ENCODE measurements at regions not wholly inside any gene's neighbourhood (a gene's known extent, or its start where the extent isn't known, plus 50 kb on each side); places are given as distances from the start of the nearest gene placed in this dataset.

GRCh38 chr4:176440698-176441097 is 120.9 kb downstream of the SPCS3 start:
- H3K27ac Mint-ChIP-seq (ENCODE audit: unreplicated experiment) = no peak overlapping the region
- H3K4me3 Mint-ChIP-seq (ENCODE audit: unreplicated experiment) = no peak overlapping the region
- no peaks in the 10 kb centered on the region for H3K9me3 Mint-ChIP-seq (ENCODE audit: unreplicated experiment)
- Histone ChIP-seq H3K9me3 (ENCODE audit: insufficient read depth, low read depth, low read length) (no peaks in the 10 kb centered on the region), H3K36me3 (ENCODE audit: insufficient read depth, low read length) (no peaks in the 10 kb centered on the region), H4K20me1 (ENCODE audit: insufficient read depth, low read length) (no peaks in the 10 kb centered on the region), H3K79me2 (ENCODE audit: insufficient read depth, low read length) (no peaks in the 10 kb centered on the region), H2AFZ (ENCODE audit: low read depth, low read length) (no peak overlapping the region), H3K9ac (ENCODE audit: low read length) (no peak overlapping the region), H3K27ac (ENCODE audit: low read depth, low read length) (no peak overlapping the region), H3K27me3 (ENCODE audit: insufficient read depth, low read length) (no peaks in the 10 kb centered on the region), H3K4me2 (ENCODE audit: low read length) (no peak overlapping the region), H3K4me3 (ENCODE audit: insufficient read depth, low read depth, low read length) (no peak overlapping the region), H3K4me1 (ENCODE audit: insufficient read depth, low read length) (peaks cover 38% of the 10 kb centered on the region)
- H3K27me3 Mint-ChIP-seq (ENCODE audit: low read depth, unreplicated experiment) = no peaks in the 10 kb centered on the region
- FAIRE-seq (no peak), DNase-seq (ENCODE audit: low read depth) (no peak)
- peaks cover 48% of the 10 kb centered on the region for H3K4me1 Mint-ChIP-seq (ENCODE audit: low read depth, unreplicated experiment)
- no peaks in the 10 kb centered on the region for H3K36me3 Mint-ChIP-seq (ENCODE audit: low read depth, unreplicated experiment)
- TF ChIP-seq EZH2 (IDR thresholded peaks at IDR 0.05; ENCODE audit: insufficient read depth, low read length) = no peak
- TF ChIP-seq, protein P1, sequence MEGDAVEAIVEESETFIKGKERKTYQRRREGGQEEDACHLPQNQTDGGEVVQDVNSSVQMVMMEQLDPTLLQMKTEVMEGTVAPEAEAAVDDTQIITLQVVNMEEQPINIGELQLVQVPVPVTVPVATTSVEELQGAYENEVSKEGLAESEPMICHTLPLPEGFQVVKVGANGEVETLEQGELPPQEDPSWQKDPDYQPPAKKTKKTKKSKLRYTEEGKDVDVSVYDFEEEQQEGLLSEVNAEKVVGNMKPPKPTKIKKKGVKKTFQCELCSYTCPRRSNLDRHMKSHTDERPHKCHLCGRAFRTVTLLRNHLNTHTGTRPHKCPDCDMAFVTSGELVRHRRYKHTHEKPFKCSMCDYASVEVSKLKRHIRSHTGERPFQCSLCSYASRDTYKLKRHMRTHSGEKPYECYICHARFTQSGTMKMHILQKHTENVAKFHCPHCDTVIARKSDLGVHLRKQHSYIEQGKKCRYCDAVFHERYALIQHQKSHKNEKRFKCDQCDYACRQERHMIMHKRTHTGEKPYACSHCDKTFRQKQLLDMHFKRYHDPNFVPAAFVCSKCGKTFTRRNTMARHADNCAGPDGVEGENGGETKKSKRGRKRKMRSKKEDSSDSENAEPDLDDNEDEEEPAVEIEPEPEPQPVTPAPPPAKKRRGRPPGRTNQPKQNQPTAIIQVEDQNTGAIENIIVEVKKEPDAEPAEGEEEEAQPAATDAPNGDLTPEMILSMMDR (IDR thresholded peaks at IDR 0.05; ENCODE audit: insufficient read depth, low read depth, low read length) = no peak

DNA sequence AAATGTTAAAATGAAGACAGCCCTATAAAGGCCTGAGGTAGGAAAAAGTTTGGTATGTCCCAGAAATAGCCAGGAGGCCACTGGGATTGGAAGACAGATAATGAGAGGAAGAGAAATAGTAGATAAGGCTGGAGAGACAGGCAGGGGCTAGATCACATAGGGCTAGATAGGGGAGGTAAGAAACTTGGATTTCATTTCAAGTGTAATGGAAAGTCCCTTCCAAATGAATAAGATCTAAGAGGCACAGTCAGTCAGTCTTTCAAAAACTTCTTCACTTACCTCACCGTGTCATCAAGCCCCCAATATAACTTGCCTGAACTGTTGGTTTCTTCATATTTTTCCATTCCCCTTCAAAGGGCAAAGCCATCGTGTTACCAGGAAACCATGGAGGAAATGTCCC is 121.8 kb downstream of the SPCS3 start:
- H3K4me1 Mint-ChIP-seq (ENCODE audit: low read depth, unreplicated experiment) = peaks cover 40% of the 10 kb centered on the region
- H3K27ac Mint-ChIP-seq (ENCODE audit: unreplicated experiment) = peak overlapping the region; percentile 67
- no peak for FAIRE-seq

GRCh38 chr4:176443117-176443516 is 123.4 kb downstream of the SPCS3 start:
- no peaks in the 10 kb centered on the region for H3K9me3 ChIP-seq (ENCODE audit: insufficient read depth, low read depth, low read length)
- H3K36me3 Mint-ChIP-seq (ENCODE audit: low read depth, unreplicated experiment) = no peaks in the 10 kb centered on the region
- no peaks in the 10 kb centered on the region for H3K27me3 Mint-ChIP-seq (ENCODE audit: low read depth, unreplicated experiment)
- peak overlapping the region; percentile 68 for H3K27ac Mint-ChIP-seq (ENCODE audit: unreplicated experiment)
- peak overlapping the region; percentile 81 for H3K27ac ChIP-seq (ENCODE audit: low read depth, low read length)
- TF ChIP-seq, protein P1 (IDR thresholded peaks at IDR 0.05; ENCODE audit: insufficient read depth, low read depth, low read length) = no peak
- TF ChIP-seq EZH2 (IDR thresholded peaks at IDR 0.05; ENCODE audit: insufficient read depth, low read length) = no peak
- FAIRE-seq (peak; percentile 97), DNase-seq (ENCODE audit: low read depth) (peak; percentile 98)
- no peaks in the 10 kb centered on the region for H3K79me2 ChIP-seq (ENCODE audit: insufficient read depth, low read length)
- peaks cover 35% of the 10 kb centered on the region for H3K4me1 Mint-ChIP-seq (ENCODE audit: low read depth, unreplicated experiment)
- no peak overlapping the region for H2AFZ ChIP-seq (ENCODE audit: low read depth, low read length)
- H3K4me2 ChIP-seq (ENCODE audit: low read length) = peak overlapping the region; percentile 55
- no peaks in the 10 kb centered on the region for H4K20me1 ChIP-seq (ENCODE audit: insufficient read depth, low read length)
- H3K9ac ChIP-seq (ENCODE audit: low read length) = peak overlapping the region; percentile 30
- H3K36me3 ChIP-seq (ENCODE audit: insufficient read depth, low read length) = no peaks in the 10 kb centered on the region
- H3K4me1 ChIP-seq (ENCODE audit: insufficient read depth, low read length) = peaks cover 23% of the 10 kb centered on the region
- no peak overlapping the region for H3K4me3 ChIP-seq (ENCODE audit: insufficient read depth, low read depth, low read length)
- no peaks in the 10 kb centered on the region for H3K27me3 ChIP-seq (ENCODE audit: insufficient read depth, low read length)
- H3K9me3 Mint-ChIP-seq (ENCODE audit: unreplicated experiment) = no peaks in the 10 kb centered on the region
- peak overlapping the region; percentile 13 for H3K4me3 Mint-ChIP-seq (ENCODE audit: unreplicated experiment)

More for the DNA sequence above, 121.8 kb downstream of the SPCS3 start:
- Histone ChIP-seq H3K4me3 (ENCODE audit: insufficient read depth, low read depth, low read length) (no peak overlapping the region), H3K4me1 (ENCODE audit: insufficient read depth, low read length) (peaks cover 29% of the 10 kb centered on the region), H3K4me2 (ENCODE audit: low read length) (no peak overlapping the region), H3K27ac (ENCODE audit: low read depth, low read length) (no peak overlapping the region), H4K20me1 (ENCODE audit: insufficient read depth, low read length) (no peaks in the 10 kb centered on the region), H3K9ac (ENCODE audit: low read length) (no peak overlapping the region), H2AFZ (ENCODE audit: low read depth, low read length) (no peak overlapping the region), H3K36me3 (ENCODE audit: insufficient read depth, low read length) (no peaks in the 10 kb centered on the region), H3K9me3 (ENCODE audit: insufficient read depth, low read depth, low read length) (no peaks in the 10 kb centered on the region), H3K79me2 (ENCODE audit: insufficient read depth, low read length) (no peaks in the 10 kb centered on the region), H3K27me3 (ENCODE audit: insufficient read depth, low read length) (no peaks in the 10 kb centered on the region)
- no peaks in the 10 kb centered on the region for H3K36me3 Mint-ChIP-seq (ENCODE audit: low read depth, unreplicated experiment)
- no peaks in the 10 kb centered on the region for H3K9me3 Mint-ChIP-seq (ENCODE audit: unreplicated experiment)
- H3K4me3 Mint-ChIP-seq (ENCODE audit: unreplicated experiment) = no peak overlapping the region
- DNase-seq (ENCODE audit: low read depth) = no peak
- H3K27me3 Mint-ChIP-seq (ENCODE audit: low read depth, unreplicated experiment) = no peaks in the 10 kb centered on the region
- TF ChIP-seq EZH2 (IDR thresholded peaks at IDR 0.05; ENCODE audit: insufficient read depth, low read length) = no peak
- TF ChIP-seq, protein P1 (IDR thresholded peaks at IDR 0.05; ENCODE audit: insufficient read depth, low read depth, low read length) = no peak

Data from astrocyte (in vitro differentiated cells and primary cell).